Hepatocyte (in vitro differentiated cells): ENCODE measurements at regions not wholly inside any gene's neighbourhood (a gene's known extent, or its start where the extent isn't known, plus 50 kb on each side); places are given as distances from the start of the nearest gene placed in this dataset.

Source experiments
- CTCF ChIP-seq: fragments of 200-600 bp; sonication (generic); IDR thresholded peaks from 2 replicates; pipeline ENCODE4 v1.5.1; 2016; ENCODE audit warnings: antibody characterized with exemption, mild to moderate bottlenecking; ENCODE audit not compliant: poor library complexity
- EZH2 ChIP-seq: fragments of 200-600 bp; sonication (generic); IDR thresholded peaks from 2 replicates; pipeline ENCODE4 v1.6.1; 2016; ENCODE audit warnings: antibody characterized with exemption, mild to moderate bottlenecking, borderline replicate concordance
- EZH2phosphoT487 ChIP-seq: fragments of 200-600 bp; sonication (generic); IDR thresholded peaks from one replicate; pipeline ENCODE4 v1.6.1; 2018; ENCODE audit warnings: antibody characterized with exemption, mild to moderate bottlenecking, low read depth, moderate library complexity; ENCODE audit not compliant: unreplicated experiment, severe bottlenecking

- TF ChIP-seq CTCF (no peak), EZH2 (no peak), EZH2phosphoT487 (no peak)
These were observed 255.3 kb upstream of the SALL3 start for GRCh38 chr18:78724214-78724914.
